ENCODE measurements at regions not wholly inside any gene's neighbourhood (a gene's known extent, or its start where the extent isn't known, plus 50 kb on each side); places are given as distances from the start of the nearest gene placed in this dataset.

DNA sequence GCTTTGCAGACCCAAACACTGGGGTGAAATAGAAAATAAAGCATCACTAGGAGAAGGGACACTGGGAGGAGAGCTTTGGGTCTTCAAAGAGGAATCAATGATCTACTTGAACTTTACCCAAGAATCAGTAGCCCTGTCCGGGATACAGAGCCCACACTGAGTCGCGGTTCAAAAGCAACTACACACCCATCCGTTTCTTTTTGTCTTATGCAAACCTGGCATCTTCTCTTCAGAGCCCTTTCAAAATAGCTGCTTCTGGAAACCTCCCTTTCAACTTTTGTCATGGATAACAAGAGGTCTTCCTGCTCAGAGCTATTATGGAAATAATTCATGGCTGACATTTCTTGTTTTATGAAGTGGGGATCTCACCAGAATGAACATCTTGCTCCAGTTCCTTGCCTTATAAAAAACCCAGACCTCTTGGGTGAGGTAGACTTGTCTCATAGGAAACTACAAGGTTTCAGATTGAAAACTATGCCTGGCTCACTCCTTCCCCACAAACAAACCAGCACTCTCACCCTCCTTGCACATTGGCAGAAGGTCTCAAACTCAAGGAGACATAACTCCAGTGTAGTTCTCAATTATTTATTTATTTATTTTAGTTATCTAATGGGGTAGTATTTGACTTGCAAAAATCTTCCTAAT is 115.1 kb upstream of the ARHGEF3 start:
- Histone ChIP-seq H3K9me3 (ENCODE audit: control insufficient read depth, insufficient read depth, low read depth, low read length) (no peaks in the 10 kb centered on the region), H3K4me3 (ENCODE audit: low read depth in 2 of 2, low read length in 2 of 2) (no peak overlapping the region), H3K27me3 (ENCODE audit: control insufficient read depth, insufficient read depth, low read length) (no peaks in the 10 kb centered on the region), H3K27ac (ENCODE audit: low read length) (no peak overlapping the region), H3K4me1 (ENCODE audit: control insufficient read depth, insufficient read depth, low read length) (no peaks in the 10 kb centered on the region), H3K36me3 (ENCODE audit: control insufficient read depth, insufficient read depth, low read length) (no peaks in the 10 kb centered on the region)
- CTCF ChIA-PET = no interaction called here
- intact Hi-C loops (cut with micrococcal nuclease; ENCODE audit: unreplicated experiment) = no loop called here
- DNase-seq (ENCODE audit: low read depth, low spot score) (no peak), ATAC-seq (no peak)
- in situ Hi-C loops (cut with HindIII; ENCODE audit: low pct_unique_long_range_greater_than_20kb, low sequenced_read_pairs) = no loop called here
- no TSS peak for BruUV-seq (replicated peaks)
- POLR2A ChIA-PET = interaction anchor here (0.7 kb wide), 1 partner anchor 29 kb away, joined by 3 read pairs; no protein-coding TSS in a partner anchor
- no peak for TF ChIP-seq POLR2AphosphoS5 (IDR thresholded peaks at IDR 0.05; ENCODE audit: low read depth, low read length)
- no peak for TF ChIP-seq REST (IDR thresholded peaks at IDR 0.05; ENCODE audit: insufficient read depth in 1 of 2, low read depth in 2 of 2, low read length in 1 of 2)
- TF ChIP-seq SIN3A (IDR thresholded peaks at IDR 0.05; ENCODE audit: borderline replicate concordance, insufficient read depth, low read depth, low read length) = no peak

GRCh38 chr3:56915966-56916586 is 114.3 kb upstream of the ARHGEF3 start:
- no peak overlapping the region for H3K27ac ChIP-seq (ENCODE audit: low read length)
- DNase-seq (ENCODE audit: low read depth, low spot score) = no peak
- intact Hi-C loops (cut with micrococcal nuclease; ENCODE audit: unreplicated experiment) (no loop called here), in situ Hi-C loops (cut with HindIII; ENCODE audit: low pct_unique_long_range_greater_than_20kb, low sequenced_read_pairs) (no loop called here)
- no TSS peak for BruUV-seq (replicated peaks)
- H3K4me1 ChIP-seq (ENCODE audit: control insufficient read depth, insufficient read depth, low read length) = no peaks in the 10 kb centered on the region
- POLR2A ChIA-PET = no interaction called here
- no peak for TF ChIP-seq TCF7L2 (IDR thresholded peaks at IDR 0.05; ENCODE audit: low read depth, low read length)
- no peak for TF ChIP-seq POLR2AphosphoS5 (IDR thresholded peaks at IDR 0.05; ENCODE audit: low read depth, low read length)
- no peak for TF ChIP-seq CTCF (IDR thresholded peaks at IDR 0.05)
- TF ChIP-seq REST (IDR thresholded peaks at IDR 0.05; ENCODE audit: insufficient read depth in 1 of 2, low read depth in 2 of 2, low read length in 1 of 2) = no peak
- TF ChIP-seq SIN3A (IDR thresholded peaks at IDR 0.05; ENCODE audit: borderline replicate concordance, insufficient read depth, low read depth, low read length) = no peak
- CTCF ChIA-PET = no interaction called here
- H3K36me3 ChIP-seq (ENCODE audit: control insufficient read depth, insufficient read depth, low read length) = no peaks in the 10 kb centered on the region
- ATAC-seq = no peak
- H3K9me3 ChIP-seq (ENCODE audit: control insufficient read depth, insufficient read depth, low read depth, low read length) = no peaks in the 10 kb centered on the region
- H3K4me3 ChIP-seq (ENCODE audit: low read depth in 2 of 2, low read length in 2 of 2) = no peak overlapping the region
- H3K27me3 ChIP-seq (ENCODE audit: control insufficient read depth, insufficient read depth, low read length) = no peaks in the 10 kb centered on the region
